ENCODE measurements at regions not wholly inside any gene's neighbourhood (a gene's known extent, or its start where the extent isn't known, plus 50 kb on each side); places are given as distances from the start of the nearest gene placed in this dataset.
"Not testable (repeated sequence)": the region's sequence is repeated elsewhere in the genome, so short reads cannot be mapped to it uniquely, and the experiment has no call there.

- no peak for DNase-seq
- in situ Hi-C loops (cut with MboI; ENCODE audit: low sequenced_read_pairs in 4 of 4) (no loop called here), intact Hi-C loops (cut with DNase I; ENCODE audit: low total_unique reads) (no loop called here)
- no peaks in the 10 kb centered on the region for H3K9me3 ChIP-seq
- no peak overlapping the region for H3K4me3 ChIP-seq
- no peaks in the 10 kb centered on the region for H3K4me1 ChIP-seq
- H3K27ac ChIP-seq, result no peak overlapping the region
- no peak for ATAC-seq
- no peaks in the 10 kb centered on the region for H3K27me3 ChIP-seq
- TF ChIP-seq, protein P1, sequence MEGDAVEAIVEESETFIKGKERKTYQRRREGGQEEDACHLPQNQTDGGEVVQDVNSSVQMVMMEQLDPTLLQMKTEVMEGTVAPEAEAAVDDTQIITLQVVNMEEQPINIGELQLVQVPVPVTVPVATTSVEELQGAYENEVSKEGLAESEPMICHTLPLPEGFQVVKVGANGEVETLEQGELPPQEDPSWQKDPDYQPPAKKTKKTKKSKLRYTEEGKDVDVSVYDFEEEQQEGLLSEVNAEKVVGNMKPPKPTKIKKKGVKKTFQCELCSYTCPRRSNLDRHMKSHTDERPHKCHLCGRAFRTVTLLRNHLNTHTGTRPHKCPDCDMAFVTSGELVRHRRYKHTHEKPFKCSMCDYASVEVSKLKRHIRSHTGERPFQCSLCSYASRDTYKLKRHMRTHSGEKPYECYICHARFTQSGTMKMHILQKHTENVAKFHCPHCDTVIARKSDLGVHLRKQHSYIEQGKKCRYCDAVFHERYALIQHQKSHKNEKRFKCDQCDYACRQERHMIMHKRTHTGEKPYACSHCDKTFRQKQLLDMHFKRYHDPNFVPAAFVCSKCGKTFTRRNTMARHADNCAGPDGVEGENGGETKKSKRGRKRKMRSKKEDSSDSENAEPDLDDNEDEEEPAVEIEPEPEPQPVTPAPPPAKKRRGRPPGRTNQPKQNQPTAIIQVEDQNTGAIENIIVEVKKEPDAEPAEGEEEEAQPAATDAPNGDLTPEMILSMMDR (IDR thresholded peaks at IDR 0.05 in 4 of 5, conservative IDR thresholded peaks at IDR 0.05 in 1 of 5), result no peak
- no peak for TF ChIP-seq POLR2A (IDR thresholded peaks at IDR 0.05)
- H3K36me3 ChIP-seq, result no peaks in the 10 kb centered on the region
Observed at GRCh38 chr16:88208112-88208511, 174.6 kb upstream of the ZNF469 start.

GRCh38 chr16:88208776-88209175, 174.0 kb upstream of the ZNF469 start:
- DNase-seq, H3K36me3 ChIP-seq: not testable (repeated sequence)

GRCh38 chr16:88209579-88209978, 173.2 kb upstream of the ZNF469 start:
- H3K36me3 ChIP-seq; H3K27ac ChIP-seq; H3K9me3 ChIP-seq; H3K4me1 ChIP-seq; H3K4me3 ChIP-seq; DNase-seq; ATAC-seq; H3K27me3 ChIP-seq; intact Hi-C loops (cut with DNase I; ENCODE audit: low total_unique reads); in situ Hi-C loops (cut with MboI; ENCODE audit: low sequenced_read_pairs in 4 of 4): not testable (repeated sequence)

More at GRCh38 chr16:88208776-88209175, 174.0 kb upstream of the ZNF469 start:
- H3K4me1 ChIP-seq; ATAC-seq; H3K27me3 ChIP-seq; intact Hi-C loops (cut with DNase I; ENCODE audit: low total_unique reads); H3K9me3 ChIP-seq; H3K4me3 ChIP-seq; in situ Hi-C loops (cut with MboI; ENCODE audit: low sequenced_read_pairs in 4 of 4); H3K27ac ChIP-seq: not testable (repeated sequence)

GRCh38 chr16:88213937-88214336, 168.8 kb upstream of the ZNF469 start:
- H3K27ac ChIP-seq; H3K4me3 ChIP-seq; ATAC-seq; H3K36me3 ChIP-seq; H3K27me3 ChIP-seq; H3K9me3 ChIP-seq; DNase-seq; H3K4me1 ChIP-seq; in situ Hi-C loops (cut with MboI; ENCODE audit: low sequenced_read_pairs in 4 of 4); intact Hi-C loops (cut with DNase I; ENCODE audit: low total_unique reads): not testable (repeated sequence)

DNA sequence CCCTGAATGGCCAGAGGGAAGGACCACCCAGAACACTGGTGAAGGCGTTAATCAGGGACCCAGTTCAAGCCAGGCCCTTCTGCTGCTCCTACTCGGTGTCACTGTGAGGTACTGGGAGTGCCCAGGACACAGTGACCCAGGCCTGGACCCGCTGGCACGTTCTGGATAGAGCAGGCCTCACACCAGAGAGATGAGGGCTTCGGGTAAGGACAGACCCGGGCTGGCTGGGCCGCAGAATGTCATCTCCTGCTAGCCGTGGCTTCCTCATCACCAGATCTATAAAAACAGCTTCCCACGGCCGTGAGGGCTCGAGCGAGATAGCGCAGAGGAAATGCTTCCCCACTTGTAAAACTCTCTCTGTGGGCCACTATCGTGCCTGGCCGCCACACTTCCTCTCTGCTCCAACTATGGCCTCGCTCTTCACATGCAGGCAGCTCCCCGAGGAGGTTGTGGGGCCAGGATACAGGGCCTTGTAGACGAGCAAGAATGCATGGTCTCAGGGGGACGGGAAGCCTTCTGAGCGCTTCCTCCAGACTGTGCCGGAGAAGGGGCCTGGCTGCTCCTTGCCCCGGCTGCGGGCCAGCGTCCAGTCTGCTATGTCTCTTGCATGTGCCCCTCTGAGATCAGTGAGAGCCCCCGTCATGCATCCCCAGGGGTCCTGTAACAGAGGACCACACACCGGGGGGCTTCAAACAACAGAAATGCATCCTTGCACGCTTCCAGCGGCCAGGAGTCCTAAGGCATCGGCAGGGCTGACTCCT, 161.6 kb upstream of the ZNF469 start:
- H3K4me1 ChIP-seq; H3K4me3 ChIP-seq; DNase-seq; H3K27me3 ChIP-seq; H3K36me3 ChIP-seq; H3K9me3 ChIP-seq; in situ Hi-C loops (cut with MboI; ENCODE audit: low sequenced_read_pairs in 4 of 4); ATAC-seq: not testable (repeated sequence)
- H3K27ac ChIP-seq, result peak overlapping the region in 2 of 4 donors; percentile 36 to 41
- intact Hi-C loops (cut with DNase I; ENCODE audit: low total_unique reads), result loop anchor here (2.0 kb wide), 1 partner anchor 78 kb away; no protein-coding TSS in a partner anchor

- intact Hi-C loops (cut with DNase I; ENCODE audit: low total_unique reads); H3K9me3 ChIP-seq; in situ Hi-C loops (cut with MboI; ENCODE audit: low sequenced_read_pairs in 4 of 4); DNase-seq; H3K4me1 ChIP-seq; ATAC-seq; H3K27ac ChIP-seq; H3K27me3 ChIP-seq; H3K36me3 ChIP-seq; H3K4me3 ChIP-seq: not testable (repeated sequence)
Observed at GRCh38 chr16:88223696-88224095, 159.1 kb upstream of the ZNF469 start.

DNA sequence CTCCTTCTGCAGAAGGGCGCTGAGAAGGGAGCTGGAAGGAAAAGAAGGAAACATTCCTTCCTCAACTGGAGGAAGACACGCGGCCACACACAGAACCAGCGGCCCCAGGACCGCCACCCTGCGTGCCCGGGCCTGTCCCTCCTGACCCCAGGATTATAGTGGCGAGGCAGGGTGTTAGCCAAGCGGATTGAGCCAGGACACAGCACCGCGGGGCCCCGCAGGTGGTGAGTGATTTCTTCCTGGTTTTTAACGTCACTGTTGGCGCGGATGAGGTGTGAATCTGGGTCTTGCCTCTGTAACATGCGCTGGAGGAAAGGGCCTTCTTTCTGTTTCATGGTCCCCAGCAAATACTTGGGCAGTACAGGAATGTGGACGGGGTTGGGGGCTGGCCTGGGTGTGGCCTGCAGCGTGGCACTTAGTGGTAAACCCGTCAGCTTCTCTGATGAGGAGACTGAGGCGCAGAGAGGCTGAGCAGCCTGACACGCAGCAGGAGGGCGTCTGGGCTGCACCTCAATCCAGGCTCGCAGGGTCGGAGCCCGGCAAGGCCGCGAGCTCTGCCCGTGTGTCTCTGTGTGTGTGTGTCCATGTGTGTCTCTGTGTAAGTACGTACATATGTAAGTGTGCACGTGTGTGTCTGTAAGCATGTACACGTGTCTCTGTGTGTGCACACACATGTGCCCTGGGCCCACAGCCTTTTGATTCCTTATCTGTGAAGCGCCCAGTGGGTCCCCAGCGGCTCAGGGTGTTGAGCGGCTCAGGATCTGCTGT, 158.4 kb upstream of the ZNF469 start:
- in situ Hi-C loops (cut with MboI; ENCODE audit: low sequenced_read_pairs in 4 of 4); intact Hi-C loops (cut with DNase I; ENCODE audit: low total_unique reads); H3K27ac ChIP-seq; H3K36me3 ChIP-seq; H3K4me3 ChIP-seq; H3K4me1 ChIP-seq; DNase-seq; H3K27me3 ChIP-seq; ATAC-seq; H3K9me3 ChIP-seq: not testable (repeated sequence)

GRCh38 chr16:88225640-88226230, 157.0 kb upstream of the ZNF469 start:
- H3K4me1 ChIP-seq; H3K36me3 ChIP-seq; H3K9me3 ChIP-seq; H3K27ac ChIP-seq; H3K27me3 ChIP-seq; in situ Hi-C loops (cut with MboI; ENCODE audit: low sequenced_read_pairs in 4 of 4); DNase-seq; ATAC-seq; H3K4me3 ChIP-seq; intact Hi-C loops (cut with DNase I; ENCODE audit: low total_unique reads): not testable (repeated sequence)

- in situ Hi-C loops (cut with MboI; ENCODE audit: low sequenced_read_pairs in 4 of 4); H3K4me3 ChIP-seq; H3K27ac ChIP-seq; ATAC-seq; H3K9me3 ChIP-seq; H3K4me1 ChIP-seq; H3K36me3 ChIP-seq; intact Hi-C loops (cut with DNase I; ENCODE audit: low total_unique reads); H3K27me3 ChIP-seq; DNase-seq: not testable (repeated sequence)
Observed at GRCh38 chr16:88226302-88226701, 156.5 kb upstream of the ZNF469 start.

GRCh38 chr16:88227026-88227721, 155.6 kb upstream of the ZNF469 start:
- DNase-seq; H3K36me3 ChIP-seq; H3K4me3 ChIP-seq; intact Hi-C loops (cut with DNase I; ENCODE audit: low total_unique reads); H3K9me3 ChIP-seq; H3K4me1 ChIP-seq; ATAC-seq; H3K27me3 ChIP-seq; in situ Hi-C loops (cut with MboI; ENCODE audit: low sequenced_read_pairs in 4 of 4); H3K27ac ChIP-seq: not testable (repeated sequence)

Measured in gastrocnemius medialis (tissue), 4 donors.